Epithelial cell of proximal tubule (primary cell): ENCODE measurements at regions not wholly inside any gene's neighbourhood (a gene's known extent, or its start where the extent isn't known, plus 50 kb on each side); places are given as distances from the start of the nearest gene placed in this dataset.

Experiments used
- DNase-seq: peaks from one replicate; pipeline ENCODE4 v3.0.0-alpha.2; 2011; ENCODE audit warnings: low read depth
- H3K4me3 ChIP-seq: 2 replicates; pipeline ENCODE4 v1.5.1; 2011; ENCODE audit warnings: low read depth, mild to moderate bottlenecking, low read length
- CTCF ChIP-seq: conservative IDR thresholded peaks from 2 replicates; pipeline ENCODE4 v1.5.1; 2012; ENCODE audit warnings: low read depth, mild to moderate bottlenecking, low read length

- H3K4me3 ChIP-seq: no peak overlapping the region
- no peak for TF ChIP-seq CTCF
- DNase-seq: no peak
Observed at GRCh38 chr4:135072553-135072952, 871.0 kb upstream of the PABPC4L start.

GRCh38 chr4:135065366-135065765, 863.8 kb upstream of the PABPC4L start:
- TF ChIP-seq CTCF: no peak
- H3K4me3 ChIP-seq: no peak overlapping the region
- DNase-seq: no peak

GRCh38 chr4:135050086-135050717, 848.6 kb upstream of the PABPC4L start:
- no peak overlapping the region for H3K4me3 ChIP-seq
- TF ChIP-seq CTCF: no peak
- no peak for DNase-seq

GRCh38 chr4:135032670-135033069, 831.1 kb upstream of the PABPC4L start:
- no peak for DNase-seq
- TF ChIP-seq CTCF: no peak
- H3K4me3 ChIP-seq: no peak overlapping the region

GRCh38 chr4:135015771-135016170, 814.2 kb upstream of the PABPC4L start:
- TF ChIP-seq CTCF: no peak
- H3K4me3 ChIP-seq: no peak overlapping the region
- no peak for DNase-seq

- no peak for DNase-seq
- TF ChIP-seq CTCF: no peak
- H3K4me3 ChIP-seq: no peak overlapping the region
Observed at GRCh38 chr4:135007400-135007799, 805.8 kb upstream of the PABPC4L start.

GRCh38 chr4:134999169-134999568, 797.6 kb upstream of the PABPC4L start:
- TF ChIP-seq CTCF: no peak
- H3K4me3 ChIP-seq: no peak overlapping the region
- no peak for DNase-seq
